ENCODE measurements at regions not wholly inside any gene's neighbourhood (a gene's known extent, or its start where the extent isn't known, plus 50 kb on each side); places are given as distances from the start of the nearest gene placed in this dataset.

- TF ChIP-seq SP2 (tag by site-specific recombination; IDR thresholded peaks at IDR 0.05), result no peak
- TF ChIP-seq ZNF184 (tag by site-specific recombination; IDR thresholded peaks at IDR 0.05), result no peak
- no peak for TF ChIP-seq ZNF274 (IDR thresholded peaks at IDR 0.05; ENCODE audit: low read length)
- no peak for TF ChIP-seq ZNF274 (tag by site-specific recombination; IDR thresholded peaks at IDR 0.05; ENCODE audit: borderline replicate concordance)
- no peak for TF ChIP-seq CTCF (tag by site-specific recombination; IDR thresholded peaks at IDR 0.05)
Measured at GRCh38 chr6:51045548-51045947, 226.9 kb downstream of the TFAP2B start.

All from HEK293 (cell line).